ENCODE measurements at regions not wholly inside any gene's neighbourhood (a gene's known extent, or its start where the extent isn't known, plus 50 kb on each side); places are given as distances from the start of the nearest gene placed in this dataset.

GRCh38 chr6:169112483-169113320 lies 140.9 kb downstream of the THBS2 start:
- TF ChIP-seq CTCF (IDR thresholded peaks at IDR 0.05), result no peak
- Mint-ChIP-seq H3K4me3 (no peak overlapping the region), H3K27me3 (ENCODE audit: low read depth in 2 of 2) (peaks cover 6 to 25% of the 10 kb centered on the region in 2 donors), H3K36me3 (no peaks in the 10 kb centered on the region), H3K27ac (no peak overlapping the region), H3K9me3 (no peaks in the 10 kb centered on the region), H3K4me1 (no peaks in the 10 kb centered on the region)
- ATAC-seq, result no peak
- no peak overlapping the region for H3K4me3 ChIP-seq (ENCODE audit: low read length)
- no peaks in the 10 kb centered on the region for H3K27me3 ChIP-seq (ENCODE audit: control insufficient read depth, insufficient read depth, low read length)
- no peak for DNase-seq
- no peak overlapping the region for H3K27ac ChIP-seq (ENCODE audit: low read length)
- intact Hi-C loops (cut with micrococcal nuclease), result no loop called here
- H3K4me1 ChIP-seq (ENCODE audit: control insufficient read depth, insufficient read depth, low read length), result no peaks in the 10 kb centered on the region
- 45% methylated on average over 8 of the region's 10 CpGs for WGBS (ENCODE audit: insufficient coverage)
- H3K36me3 ChIP-seq (ENCODE audit: control insufficient read depth, insufficient read depth, low read length), result no peaks in the 10 kb centered on the region
- no peaks in the 10 kb centered on the region for H3K9me3 ChIP-seq (ENCODE audit: control insufficient read depth, insufficient read depth, low read length)

- intact Hi-C loops (cut with micrococcal nuclease), result no loop called here
- H3K4me3 ChIP-seq (ENCODE audit: low read length), result no peak overlapping the region
- H3K4me3 Mint-ChIP-seq, result no peak overlapping the region
- H3K4me1 Mint-ChIP-seq, result no peaks in the 10 kb centered on the region
- peaks cover 10 to 25% of the 10 kb centered on the region in 2 donors for H3K27me3 Mint-ChIP-seq (ENCODE audit: low read depth in 2 of 2)
- no peaks in the 10 kb centered on the region for H3K9me3 ChIP-seq (ENCODE audit: control insufficient read depth, insufficient read depth, low read length)
- H3K27ac Mint-ChIP-seq, result no peak overlapping the region
- ATAC-seq (no peak), DNase-seq (no peak)
- no peaks in the 10 kb centered on the region for H3K9me3 Mint-ChIP-seq
- no peaks in the 10 kb centered on the region for H3K36me3 Mint-ChIP-seq
- no peaks in the 10 kb centered on the region for H3K36me3 ChIP-seq (ENCODE audit: control insufficient read depth, insufficient read depth, low read length)
- no peak for TF ChIP-seq CTCF (IDR thresholded peaks at IDR 0.05)
- H3K4me1 ChIP-seq (ENCODE audit: control insufficient read depth, insufficient read depth, low read length), result no peaks in the 10 kb centered on the region
- H3K27me3 ChIP-seq (ENCODE audit: control insufficient read depth, insufficient read depth, low read length), result no peaks in the 10 kb centered on the region
- 95% methylated on average over 5 of the region's 5 CpGs for whole genome bisulfite sequencing (ENCODE audit: insufficient coverage)
- H3K27ac ChIP-seq (ENCODE audit: low read length), result no peak overlapping the region
Measured at GRCh38 chr6:169111203-169111602, 142.4 kb downstream of the THBS2 start.

- intact Hi-C loops (cut with micrococcal nuclease), result no loop called here
- no peaks in the 10 kb centered on the region for H3K27me3 ChIP-seq (ENCODE audit: control insufficient read depth, insufficient read depth, low read length)
- no peaks in the 10 kb centered on the region for H3K9me3 Mint-ChIP-seq
- DNase-seq (no peak), ATAC-seq (no peak)
- no peaks in the 10 kb centered on the region for H3K36me3 ChIP-seq (ENCODE audit: control insufficient read depth, insufficient read depth, low read length)
- no peaks in the 10 kb centered on the region for H3K36me3 Mint-ChIP-seq
- peaks cover 4 to 18% of the 10 kb centered on the region in 2 donors for H3K27me3 Mint-ChIP-seq (ENCODE audit: low read depth in 2 of 2)
- no peak overlapping the region for H3K27ac Mint-ChIP-seq
- no peak overlapping the region for H3K27ac ChIP-seq (ENCODE audit: low read length)
- H3K4me1 ChIP-seq (ENCODE audit: control insufficient read depth, insufficient read depth, low read length), result no peaks in the 10 kb centered on the region
- no peak overlapping the region for H3K4me3 Mint-ChIP-seq
- H3K4me1 Mint-ChIP-seq, result no peaks in the 10 kb centered on the region
- H3K4me3 ChIP-seq (ENCODE audit: low read length), result no peak overlapping the region
- no peaks in the 10 kb centered on the region for H3K9me3 ChIP-seq (ENCODE audit: control insufficient read depth, insufficient read depth, low read length)
- TF ChIP-seq CTCF (IDR thresholded peaks at IDR 0.05), result no peak
- 84% methylated on average over 4 of the region's 5 CpGs for WGBS (ENCODE audit: insufficient coverage)
Measured at GRCh38 chr6:169109411-169110220, 144.0 kb downstream of the THBS2 start.

Measured in natural killer cell (primary cell).